Activated B cell treated with CpG ODN at 0.5 μM for 24 hours (primary cell): ENCODE measurements at regions not wholly inside any gene's neighbourhood (a gene's known extent, or its start where the extent isn't known, plus 50 kb on each side); places are given as distances from the start of the nearest gene placed in this dataset.

Source experiments
- ATAC-seq: fragments of 200-7000 bp; cut with Tn5 transposase; one replicate; pipeline ENCODE4 v1.10.0; 2021; ENCODE audit warnings: low read depth, mild to moderate bottlenecking, moderate library complexity
- CTCF ChIA-PET: fragments of 350-600 bp; sonication (Branson Sonifier 250); formaldehyde crosslinking; loops from one replicate; lab custom pipeline; 2021; ENCODE audit warnings: antibody characterized with exemption; lab: Charles Lee
- POLR2A ChIA-PET: fragments of 350-600 bp; sonication (Branson Sonifier 250); formaldehyde crosslinking; loops from one replicate; lab custom pipeline; 2021; ENCODE audit warnings: antibody characterized with exemption; lab: Charles Lee
- DNase-seq: peaks from one replicate; pipeline ENCODE4 v3.0.0; 2022
- H3K27ac Mint-ChIP-seq: one replicate; pipeline ENCODE4 v1.8.0; 2020; ENCODE audit warnings: mixed read lengths
- H3K27me3 Mint-ChIP-seq: one replicate; pipeline ENCODE4 v1.8.0; 2021; ENCODE audit warnings: mixed read lengths
- H3K36me3 Mint-ChIP-seq: one replicate; pipeline ENCODE4 v1.8.0; 2021; ENCODE audit warnings: low read depth, mixed read lengths
- H3K4me1 Mint-ChIP-seq: one replicate; pipeline ENCODE4 v1.8.0; 2021; ENCODE audit warnings: mixed read lengths
- H3K4me3 Mint-ChIP-seq: one replicate; pipeline ENCODE4 v1.8.0; 2020; ENCODE audit warnings: mild to moderate bottlenecking, mixed read lengths
- H3K9me3 Mint-ChIP-seq: one replicate; pipeline ENCODE4 v1.8.0; 2020; ENCODE audit warnings: mixed read lengths
- intact Hi-C: fragments of 100-400 bp; cut with micrococcal nuclease; formaldehyde crosslinking; loops from one replicate; pipeline ENCODE4 v1.15.1; 2024
- TF ChIP-seq, protein P1 (sequence below): fragments of 200-600 bp; IDR thresholded peaks from one replicate; pipeline ENCODE4 v1.8.0; 2022; ENCODE audit warnings: antibody characterized with exemption, mild to moderate bottlenecking

DNA sequence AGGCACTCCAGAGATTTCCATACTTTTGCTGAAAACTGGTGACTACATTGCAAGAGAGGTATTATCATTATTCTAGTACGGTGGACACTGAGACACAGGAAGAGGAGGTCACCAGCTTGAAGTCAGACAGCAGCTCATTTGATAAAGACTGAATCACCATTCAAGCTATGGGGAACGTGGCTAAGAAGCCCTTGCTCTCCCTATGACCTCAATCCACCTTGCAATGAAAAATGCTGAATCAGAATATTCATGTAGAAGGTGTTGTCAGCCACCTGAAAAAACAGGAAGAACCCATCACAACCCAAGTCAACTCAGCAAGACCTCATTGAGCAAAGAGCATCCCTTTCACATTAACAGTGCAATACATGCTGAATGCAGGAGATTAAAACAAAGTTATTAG lies 59.0 kb upstream of the FGGY start:
- Mint-ChIP-seq H3K4me1 (no peaks in the 10 kb centered on the region), H3K36me3 (no peaks in the 10 kb centered on the region), H3K9me3 (no peaks in the 10 kb centered on the region), H3K27ac (no peak overlapping the region), H3K27me3 (peaks cover 2% of the 10 kb centered on the region), H3K4me3 (no peak overlapping the region)
- intact Hi-C loops, result no loop called here
- ATAC-seq, result no peak
- DNase-seq, result no peak
- ChIA-PET POLR2A (no interaction called here), CTCF (no interaction called here)
- TF ChIP-seq, protein P1, sequence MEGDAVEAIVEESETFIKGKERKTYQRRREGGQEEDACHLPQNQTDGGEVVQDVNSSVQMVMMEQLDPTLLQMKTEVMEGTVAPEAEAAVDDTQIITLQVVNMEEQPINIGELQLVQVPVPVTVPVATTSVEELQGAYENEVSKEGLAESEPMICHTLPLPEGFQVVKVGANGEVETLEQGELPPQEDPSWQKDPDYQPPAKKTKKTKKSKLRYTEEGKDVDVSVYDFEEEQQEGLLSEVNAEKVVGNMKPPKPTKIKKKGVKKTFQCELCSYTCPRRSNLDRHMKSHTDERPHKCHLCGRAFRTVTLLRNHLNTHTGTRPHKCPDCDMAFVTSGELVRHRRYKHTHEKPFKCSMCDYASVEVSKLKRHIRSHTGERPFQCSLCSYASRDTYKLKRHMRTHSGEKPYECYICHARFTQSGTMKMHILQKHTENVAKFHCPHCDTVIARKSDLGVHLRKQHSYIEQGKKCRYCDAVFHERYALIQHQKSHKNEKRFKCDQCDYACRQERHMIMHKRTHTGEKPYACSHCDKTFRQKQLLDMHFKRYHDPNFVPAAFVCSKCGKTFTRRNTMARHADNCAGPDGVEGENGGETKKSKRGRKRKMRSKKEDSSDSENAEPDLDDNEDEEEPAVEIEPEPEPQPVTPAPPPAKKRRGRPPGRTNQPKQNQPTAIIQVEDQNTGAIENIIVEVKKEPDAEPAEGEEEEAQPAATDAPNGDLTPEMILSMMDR, result no peak

DNA sequence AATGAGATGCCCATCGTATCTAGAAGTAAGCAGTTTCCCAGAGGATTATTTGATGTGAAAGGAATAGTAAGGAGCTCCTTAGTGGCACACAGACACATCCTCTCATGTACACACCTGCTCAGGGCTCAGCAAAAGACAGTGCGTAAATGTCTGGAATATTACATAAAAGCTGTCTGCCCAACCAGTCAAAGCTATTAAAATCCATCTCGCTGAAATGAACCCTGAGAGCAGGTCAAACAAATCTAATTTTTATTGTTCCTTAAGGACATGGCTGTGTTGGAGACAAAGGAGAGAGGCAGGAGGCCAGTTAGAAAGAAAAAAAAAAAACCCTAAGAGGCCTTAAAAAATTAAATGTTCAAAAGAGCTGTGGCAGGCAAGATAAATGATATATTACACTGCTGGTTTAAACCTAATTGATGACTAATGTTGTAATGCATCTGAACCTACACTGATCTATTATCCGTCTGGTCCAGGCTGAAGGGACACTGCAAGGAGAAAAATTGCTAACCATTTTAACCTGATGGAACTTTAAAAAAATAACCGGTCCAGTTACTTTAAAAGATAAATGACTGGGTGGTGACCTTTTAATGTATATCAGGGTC lies 58.5 kb upstream of the FGGY start:
- no peaks in the 10 kb centered on the region for H3K4me1 Mint-ChIP-seq
- no peak overlapping the region for H3K27ac Mint-ChIP-seq
- ChIA-PET POLR2A (no interaction called here), CTCF (no interaction called here)
- no peaks in the 10 kb centered on the region for H3K9me3 Mint-ChIP-seq
- TF ChIP-seq, protein P1, result no peak
- DNase-seq, result no peak
- no peak for ATAC-seq
- H3K27me3 Mint-ChIP-seq, result peaks cover 2% of the 10 kb centered on the region
- H3K36me3 Mint-ChIP-seq, result no peaks in the 10 kb centered on the region
- H3K4me3 Mint-ChIP-seq, result no peak overlapping the region
- intact Hi-C loops, result no loop called here

DNA sequence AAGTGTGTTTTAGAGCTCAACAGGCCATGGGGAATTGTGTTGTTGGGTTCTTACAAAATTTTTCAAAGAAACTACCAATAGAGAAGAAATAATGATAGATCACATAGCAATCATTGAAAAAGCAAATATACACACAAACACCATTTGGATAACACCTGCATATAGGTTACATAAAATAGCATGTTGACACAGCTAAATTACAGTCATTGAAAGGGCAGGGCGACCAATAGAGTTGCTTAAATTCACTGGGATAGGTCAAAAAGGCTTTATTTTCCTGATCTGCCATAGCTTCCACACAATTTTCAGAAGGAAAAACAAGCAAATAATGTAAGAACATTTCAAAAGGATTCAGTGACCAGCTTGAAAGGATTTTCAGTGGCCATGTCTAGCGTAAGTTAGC lies 57.9 kb upstream of the FGGY start:
- Mint-ChIP-seq H3K4me1 (no peaks in the 10 kb centered on the region), H3K27me3 (peaks cover 2% of the 10 kb centered on the region), H3K27ac (no peak overlapping the region), H3K4me3 (no peak overlapping the region), H3K9me3 (no peaks in the 10 kb centered on the region), H3K36me3 (no peaks in the 10 kb centered on the region)
- no peak for DNase-seq
- intact Hi-C loops, result no loop called here
- ChIA-PET CTCF (no interaction called here), POLR2A (no interaction called here)
- TF ChIP-seq, protein P1, result no peak
- no peak for ATAC-seq

DNA sequence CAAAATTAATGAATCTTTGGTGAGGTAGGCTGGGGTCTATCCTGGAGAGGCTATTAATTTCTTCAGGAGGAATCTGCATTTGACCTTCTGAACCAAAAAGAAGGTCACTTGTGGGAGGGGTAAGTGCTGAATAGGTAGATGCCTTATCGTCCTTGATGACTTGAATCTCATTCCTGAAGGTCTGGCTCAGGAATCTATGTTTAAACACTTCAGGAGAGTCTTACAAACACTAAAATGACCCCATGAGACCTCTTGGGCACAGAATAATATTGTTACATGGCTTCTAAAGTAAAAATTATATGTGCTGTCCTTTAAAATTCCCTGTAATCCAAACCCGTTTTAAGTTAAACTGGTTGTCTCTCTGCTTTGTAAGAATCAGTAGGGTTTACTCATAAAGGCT lies 55.0 kb upstream of the FGGY start:
- TF ChIP-seq, protein P1, result no peak
- intact Hi-C loops, result no loop called here
- Mint-ChIP-seq H3K4me3 (no peak overlapping the region), H3K36me3 (no peaks in the 10 kb centered on the region), H3K9me3 (peaks cover 7% of the 10 kb centered on the region), H3K4me1 (no peaks in the 10 kb centered on the region), H3K27ac (no peak overlapping the region), H3K27me3 (peaks cover 2% of the 10 kb centered on the region)
- ChIA-PET POLR2A (no interaction called here), CTCF (no interaction called here)
- DNase-seq (no peak), ATAC-seq (no peak)

DNA sequence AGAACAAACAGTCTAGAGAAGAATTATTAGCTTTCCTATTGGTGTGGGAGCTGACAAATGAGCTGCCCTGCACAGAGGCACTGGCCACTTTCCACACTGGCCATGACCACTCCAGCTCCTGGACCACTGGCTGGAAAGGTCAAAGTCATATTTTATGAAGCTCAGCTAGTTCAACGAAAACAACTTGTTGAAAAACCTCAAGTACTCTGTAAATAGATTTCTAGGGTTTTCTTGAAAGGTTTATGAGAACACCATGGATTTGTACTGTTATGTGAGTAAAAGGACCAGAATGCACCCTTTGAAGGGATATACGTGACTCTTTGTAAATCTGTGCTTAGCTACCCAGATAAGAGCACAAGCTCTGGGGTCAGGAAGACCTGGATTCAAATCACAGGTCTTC lies 54.5 kb upstream of the FGGY start:
- ChIA-PET CTCF (no interaction called here), POLR2A (no interaction called here)
- Mint-ChIP-seq H3K27me3 (peaks cover 2% of the 10 kb centered on the region), H3K27ac (no peak overlapping the region), H3K4me1 (no peaks in the 10 kb centered on the region), H3K9me3 (peaks cover 7% of the 10 kb centered on the region), H3K36me3 (no peaks in the 10 kb centered on the region), H3K4me3 (no peak overlapping the region)
- DNase-seq (no peak), ATAC-seq (no peak)
- intact Hi-C loops, result no loop called here
- TF ChIP-seq, protein P1, result no peak
